CD4-positive, alpha-beta T cell (primary cell): ENCODE measurements at regions not wholly inside any gene's neighbourhood (a gene's known extent, or its start where the extent isn't known, plus 50 kb on each side); places are given as distances from the start of the nearest gene placed in this dataset.

Experiments used
- ATAC-seq: fragments of 200-7000 bp; cut with Tn5 transposase; one replicate; pipeline ENCODE4 v1.10.0; 2022; ENCODE audit warnings: mild to moderate bottlenecking; ENCODE audit not compliant: poor library complexity
- CTCF ChIA-PET: fragments of 350-600 bp; sonication (Branson Sonifier 250); formaldehyde crosslinking; loops from one replicate; lab custom pipeline; 2021; ENCODE audit warnings: antibody characterized with exemption, inconsistent platforms; lab: Charles Lee
- POLR2A ChIA-PET: fragments of 350-600 bp; sonication (Branson Sonifier 250); formaldehyde crosslinking; loops from one replicate; lab custom pipeline; 2021; ENCODE audit warnings: antibody characterized with exemption, inconsistent platforms; lab: Charles Lee
- DNase-seq, 14 experiments: peaks; one replicate each; pipeline ENCODE4 v3.0.0-alpha.2; 2013 to 2020; ENCODE audit warnings: mixed read lengths in 2 of 14
- H3K27ac ChIP-seq, 2 donors: one replicate each; pipeline versions ENCODE4 v1.5.1 to v1.7.0; 2013; ENCODE audit warnings: low read length in 2 of 2, low read depth in 1 of 2, mild to moderate bottlenecking in 1 of 2
- H3K27me3 ChIP-seq, 2 experiments: 1 replicate in 1 of 2; 2 replicates in 1 of 2; pipeline versions ENCODE4 v1.6.1 to v1.7.0; 2013; ENCODE audit warnings: low read length in 2 of 2, control low read depth in 1 of 2, mild to moderate bottlenecking in 1 of 2, moderate library complexity in 1 of 2; ENCODE audit not compliant: insufficient read depth in 2 of 2, control insufficient read depth in 1 of 2
- H3K36me3 ChIP-seq: one replicate; pipeline ENCODE4 v1.6.1; 2013; ENCODE audit warnings: low read length, control low read depth; ENCODE audit not compliant: insufficient read depth
- H3K4me1 ChIP-seq: one replicate; pipeline ENCODE4 v1.6.1; 2013; ENCODE audit warnings: low read length, control low read depth; ENCODE audit not compliant: insufficient read depth
- H3K4me3 ChIP-seq: one replicate; pipeline ENCODE4 v1.5.1; 2013; ENCODE audit warnings: mild to moderate bottlenecking, low read length, moderate library complexity
- H3K9me3 ChIP-seq, 2 experiments: 1 replicate in 1 of 2; 2 replicates in 1 of 2; pipeline versions ENCODE4 v1.6.1 to v1.7.0; 2013; ENCODE audit warnings: low read length in 2 of 2, mild to moderate bottlenecking in 2 of 2, control low read depth in 1 of 2, moderate library complexity in 1 of 2; ENCODE audit not compliant: control insufficient read depth in 1 of 2, insufficient read depth in 1 of 2
- H3K27ac Mint-ChIP-seq: one replicate; pipeline ENCODE4 v1.8.0; 2020; ENCODE audit warnings: mixed read lengths
- H3K27me3 Mint-ChIP-seq: one replicate; pipeline ENCODE4 v1.8.0; 2021; ENCODE audit warnings: mixed read lengths
- H3K36me3 Mint-ChIP-seq: one replicate; pipeline ENCODE4 v1.8.0; 2021; ENCODE audit warnings: low read depth, mixed read lengths
- H3K4me1 Mint-ChIP-seq: one replicate; pipeline ENCODE4 v1.8.0; 2021; ENCODE audit warnings: low read depth, mixed read lengths
- H3K4me3 Mint-ChIP-seq: one replicate; pipeline ENCODE4 v1.8.0; 2020; ENCODE audit warnings: mild to moderate bottlenecking, mixed read lengths
- H3K9me3 Mint-ChIP-seq: one replicate; pipeline ENCODE4 v1.8.0; 2020; ENCODE audit warnings: mixed read lengths
- CTCF ChIP-seq: fragments of 200-600 bp; IDR thresholded peaks from one replicate; pipeline ENCODE4 v1.8.0; 2022; ENCODE audit warnings: antibody characterized with exemption, mild to moderate bottlenecking
- intact Hi-C, 2 experiments: fragments of 100-400 bp; cut with DNase I in 1 of 2; cut with micrococcal nuclease in 1 of 2; formaldehyde crosslinking; loops; one replicate each; pipeline versions ENCODE4 v1.15.1 to v1.9.0; 2023 to 2025; cut with DNase I, micrococcal nuclease

GRCh38 chr14:61861320-61861865 lies 99.2 kb downstream of the SNAPC1 start:
- H3K27ac ChIP-seq = no peak overlapping the region
- CTCF ChIA-PET = interaction anchor here (1.1 to 1.6 kb wide), 2 partner anchors 10 to 14 kb away, joined by 3 read pairs; no protein-coding TSS in a partner anchor
- H3K27me3 Mint-ChIP-seq = peaks cover 10% of the 10 kb centered on the region
- H3K27me3 ChIP-seq = peaks cover 0 to 4% of the 10 kb centered on the region in 2 experiments
- no peaks in the 10 kb centered on the region for H3K4me1 Mint-ChIP-seq
- H3K9me3 Mint-ChIP-seq = no peaks in the 10 kb centered on the region
- peaks cover 0 to 11% of the 10 kb centered on the region in 2 experiments for H3K9me3 ChIP-seq
- DNase-seq = no peak
- H3K4me1 ChIP-seq = no peaks in the 10 kb centered on the region
- no peak overlapping the region for H3K4me3 Mint-ChIP-seq
- H3K36me3 ChIP-seq = no peaks in the 10 kb centered on the region
- intact Hi-C loops = no loop called here
- no peak overlapping the region for H3K27ac Mint-ChIP-seq
- no peak for ATAC-seq
- no peaks in the 10 kb centered on the region for H3K36me3 Mint-ChIP-seq
- POLR2A ChIA-PET = no interaction called here
- no peak overlapping the region for H3K4me3 ChIP-seq
- no peak for TF ChIP-seq CTCF

- no peaks in the 10 kb centered on the region for H3K9me3 Mint-ChIP-seq
- H3K9me3 ChIP-seq = peaks cover 0 to 11% of the 10 kb centered on the region in 2 experiments
- H3K36me3 Mint-ChIP-seq = no peaks in the 10 kb centered on the region
- peak in 1 of 14 experiments; percentile 8 for DNase-seq
- no peaks in the 10 kb centered on the region for H3K4me1 Mint-ChIP-seq
- no peak overlapping the region for H3K27ac ChIP-seq
- no peaks in the 10 kb centered on the region for H3K27me3 ChIP-seq
- H3K4me3 Mint-ChIP-seq = no peak overlapping the region
- H3K4me1 ChIP-seq = no peaks in the 10 kb centered on the region
- POLR2A ChIA-PET = no interaction called here
- H3K4me3 ChIP-seq = no peak overlapping the region
- H3K27ac Mint-ChIP-seq = no peak overlapping the region
- intact Hi-C loops = no loop called here
- no peak for ATAC-seq
- CTCF ChIA-PET = no interaction called here
- TF ChIP-seq CTCF = no peak
- peaks cover 3% of the 10 kb centered on the region for H3K27me3 Mint-ChIP-seq
- H3K36me3 ChIP-seq = no peaks in the 10 kb centered on the region
Measured at GRCh38 chr14:61864329-61864898, 102.2 kb downstream of the SNAPC1 start.

- intact Hi-C loops = no loop called here
- H3K4me3 ChIP-seq = no peak overlapping the region
- ATAC-seq = no peak
- ChIA-PET POLR2A (interaction anchor here (0.7 kb wide), 1 partner anchor 995 kb away, joined by 3 read pairs; no protein-coding TSS in a partner anchor), CTCF (no interaction called here)
- Mint-ChIP-seq H3K4me1 (no peaks in the 10 kb centered on the region), H3K36me3 (no peaks in the 10 kb centered on the region), H3K27me3 (peaks cover 11% of the 10 kb centered on the region), H3K9me3 (peaks cover 19% of the 10 kb centered on the region), H3K4me3 (no peak overlapping the region), H3K27ac (no peak overlapping the region)
- H3K27ac ChIP-seq = no peak overlapping the region
- peak in 3 of 14 experiments; percentile 17 to 42 (median 41) for DNase-seq
- no peak for TF ChIP-seq CTCF
- H3K36me3 ChIP-seq = no peaks in the 10 kb centered on the region
- H3K9me3 ChIP-seq = peaks cover 13 to 15% of the 10 kb centered on the region in 2 experiments
- no peaks in the 10 kb centered on the region for H3K4me1 ChIP-seq
- H3K27me3 ChIP-seq = no peaks in the 10 kb centered on the region
Measured at GRCh38 chr14:61866932-61867920, 105.0 kb downstream of the SNAPC1 start.
